ENCODE measurements at regions not wholly inside any gene's neighbourhood (a gene's known extent, or its start where the extent isn't known, plus 50 kb on each side); places are given as distances from the start of the nearest gene placed in this dataset.

GRCh38 chrX:9318213-9318612, 146.6 kb upstream of the TBL1X start:
- no peak for DNase-seq

- no peak for DNase-seq
These were observed 146.1 kb upstream of the TBL1X start for GRCh38 chrX:9318766-9319165.

- DNase-seq = no peak
These were observed 143.9 kb upstream of the TBL1X start for GRCh38 chrX:9320940-9321339.

GRCh38 chrX:9324676-9325075, 140.2 kb upstream of the TBL1X start:
- no peak for DNase-seq

GRCh38 chrX:9326369-9326768, 138.5 kb upstream of the TBL1X start:
- DNase-seq = no peak

- DNase-seq = no peak
These were observed 137.6 kb upstream of the TBL1X start for GRCh38 chrX:9327086-9327746.

- DNase-seq = no peak
These were observed 137.1 kb upstream of the TBL1X start for GRCh38 chrX:9327747-9328145.

- DNase-seq = no peak
These were observed 135.8 kb upstream of the TBL1X start for GRCh38 chrX:9329056-9329455.

- DNase-seq = no peak
These were observed 134.4 kb upstream of the TBL1X start for GRCh38 chrX:9330249-9330982.

GRCh38 chrX:9333873-9334560, 130.8 kb upstream of the TBL1X start:
- DNase-seq = no peak

- no peak for DNase-seq
These were observed 129.6 kb upstream of the TBL1X start for GRCh38 chrX:9335251-9335650.

GRCh38 chrX:9336456-9336855, 128.4 kb upstream of the TBL1X start:
- no peak for DNase-seq

GRCh38 chrX:9337046-9337445, 127.8 kb upstream of the TBL1X start:
- no peak for DNase-seq

- no peak for DNase-seq
These were observed 125.9 kb upstream of the TBL1X start for GRCh38 chrX:9338986-9339385.

- no peak for DNase-seq
These were observed 125.0 kb upstream of the TBL1X start for GRCh38 chrX:9339603-9340491.

- peak; percentile 69 for DNase-seq
These were observed 124.1 kb upstream of the TBL1X start for GRCh38 chrX:9340598-9341290.

GRCh38 chrX:9341291-9342201, 123.3 kb upstream of the TBL1X start:
- peak; percentile 61 for DNase-seq

- peak; percentile 93 for DNase-seq
These were observed 122.3 kb upstream of the TBL1X start for GRCh38 chrX:9342561-9343051.

- DNase-seq = no peak
These were observed 120.9 kb upstream of the TBL1X start for GRCh38 chrX:9343971-9344370.

- DNase-seq = no peak
These were observed 118.9 kb upstream of the TBL1X start for GRCh38 chrX:9345957-9346356.

All from NCI-H82 (cell line).